Kidney epithelial cell (primary cell): ENCODE measurements at regions not wholly inside any gene's neighbourhood (a gene's known extent, or its start where the extent isn't known, plus 50 kb on each side); places are given as distances from the start of the nearest gene placed in this dataset.

Source experiments
- DNase-seq: peaks from one replicate; pipeline ENCODE4 v3.0.0-alpha.2; 2010; ENCODE audit warnings: low read depth
- H3K27me3 ChIP-seq: 2 replicates; pipeline ENCODE4 v1.6.0; 2011; ENCODE audit warnings: low read length; ENCODE audit not compliant: control insufficient read depth, insufficient read depth
- H3K36me3 ChIP-seq: 2 replicates; pipeline ENCODE4 v1.5.1; 2011; ENCODE audit warnings: low read length; ENCODE audit not compliant: control insufficient read depth, insufficient read depth
- H3K4me3 ChIP-seq: 2 replicates; pipeline ENCODE4 v1.5.1; 2011; ENCODE audit warnings: low read depth, mild to moderate bottlenecking, control low read depth, low read length
- TF ChIP-seq, protein P1 (sequence below): IDR thresholded peaks from 2 replicates; pipeline ENCODE4 v1.5.1; 2011; ENCODE audit warnings: mild to moderate bottlenecking, moderate library complexity, low read length, control low read depth, inconsistent platforms; ENCODE audit not compliant: insufficient read depth, poor library complexity, severe bottlenecking

GRCh38 chr1:244945109-244945671 lies 80.8 kb upstream of the HNRNPU start:
- no peaks in the 10 kb centered on the region for H3K27me3 ChIP-seq

GRCh38 chr1:244941121-244941520 lies 76.8 kb upstream of the HNRNPU start:
- DNase-seq = no peak
- Histone ChIP-seq H3K36me3 (no peaks in the 10 kb centered on the region), H3K4me3 (no peak overlapping the region), H3K27me3 (no peaks in the 10 kb centered on the region)
- TF ChIP-seq, protein P1, sequence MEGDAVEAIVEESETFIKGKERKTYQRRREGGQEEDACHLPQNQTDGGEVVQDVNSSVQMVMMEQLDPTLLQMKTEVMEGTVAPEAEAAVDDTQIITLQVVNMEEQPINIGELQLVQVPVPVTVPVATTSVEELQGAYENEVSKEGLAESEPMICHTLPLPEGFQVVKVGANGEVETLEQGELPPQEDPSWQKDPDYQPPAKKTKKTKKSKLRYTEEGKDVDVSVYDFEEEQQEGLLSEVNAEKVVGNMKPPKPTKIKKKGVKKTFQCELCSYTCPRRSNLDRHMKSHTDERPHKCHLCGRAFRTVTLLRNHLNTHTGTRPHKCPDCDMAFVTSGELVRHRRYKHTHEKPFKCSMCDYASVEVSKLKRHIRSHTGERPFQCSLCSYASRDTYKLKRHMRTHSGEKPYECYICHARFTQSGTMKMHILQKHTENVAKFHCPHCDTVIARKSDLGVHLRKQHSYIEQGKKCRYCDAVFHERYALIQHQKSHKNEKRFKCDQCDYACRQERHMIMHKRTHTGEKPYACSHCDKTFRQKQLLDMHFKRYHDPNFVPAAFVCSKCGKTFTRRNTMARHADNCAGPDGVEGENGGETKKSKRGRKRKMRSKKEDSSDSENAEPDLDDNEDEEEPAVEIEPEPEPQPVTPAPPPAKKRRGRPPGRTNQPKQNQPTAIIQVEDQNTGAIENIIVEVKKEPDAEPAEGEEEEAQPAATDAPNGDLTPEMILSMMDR = no peak

More at GRCh38 chr1:244945109-244945671, 80.8 kb upstream of the HNRNPU start:
- no peaks in the 10 kb centered on the region for H3K36me3 ChIP-seq
- no peak for DNase-seq
- TF ChIP-seq, protein P1 = no peak
- no peak overlapping the region for H3K4me3 ChIP-seq

DNA sequence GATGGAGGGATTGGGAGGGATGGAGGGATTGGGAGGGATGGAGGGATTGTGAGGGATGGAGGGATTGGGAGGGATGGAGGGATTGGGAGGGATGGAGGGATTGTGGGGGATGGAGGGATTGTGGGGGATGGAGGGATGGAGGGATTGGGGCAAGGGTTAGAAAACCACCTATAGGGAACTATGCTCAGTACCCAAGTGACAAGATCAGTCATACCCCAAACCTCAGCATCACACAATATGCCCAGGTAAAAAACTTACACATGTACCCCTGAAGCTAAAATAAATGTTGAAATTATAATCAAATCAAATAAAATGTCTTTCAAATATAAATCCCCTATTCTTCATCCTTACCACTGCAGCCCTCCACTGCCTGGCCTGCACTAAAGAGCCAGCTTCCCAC lies 72.8 kb upstream of the HNRNPU start:
- H3K36me3 ChIP-seq = no peaks in the 10 kb centered on the region
- H3K27me3 ChIP-seq = no peaks in the 10 kb centered on the region
- no peak overlapping the region for H3K4me3 ChIP-seq
- TF ChIP-seq, protein P1 = no peak
- DNase-seq = no peak

DNA sequence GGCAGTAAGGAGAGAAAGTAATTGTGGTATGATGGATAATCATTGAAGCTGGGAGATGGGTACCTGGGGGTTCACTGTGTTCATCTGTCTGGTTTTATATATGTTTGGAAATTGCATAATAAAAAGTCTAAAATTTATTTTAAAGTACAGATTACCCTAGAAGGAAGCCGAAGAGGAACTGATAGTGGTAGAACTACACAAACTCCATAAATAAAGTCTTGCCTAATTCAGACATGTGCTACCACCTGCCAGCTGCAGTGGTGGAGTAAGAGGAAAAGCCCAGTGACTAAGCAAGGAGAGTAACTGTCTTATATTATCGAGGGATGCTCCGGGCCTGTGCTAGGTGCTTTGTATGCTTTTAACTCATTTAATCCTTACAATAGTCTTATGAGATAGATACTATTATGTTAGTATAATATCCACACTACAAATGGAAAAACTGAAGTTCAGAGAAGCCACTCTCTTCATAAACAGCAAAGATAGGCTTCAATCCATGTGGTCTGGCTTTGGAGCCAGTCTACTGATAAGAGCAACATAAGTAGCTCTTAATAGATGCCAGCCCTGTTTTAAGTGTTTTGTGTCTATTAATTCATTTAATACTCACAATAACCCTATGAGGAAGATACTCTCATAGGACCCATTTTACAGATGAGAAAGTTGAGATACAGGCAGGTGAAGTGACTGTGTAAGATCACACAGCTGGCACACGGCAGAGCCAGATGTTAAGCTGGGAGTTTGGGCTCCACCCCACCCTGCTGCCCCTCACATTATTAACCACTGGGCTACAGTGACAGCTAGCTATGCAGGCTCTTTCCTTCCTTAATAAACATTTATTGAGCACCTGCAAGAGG lies 56.8 kb upstream of the HNRNPU start:
- DNase-seq = no peak
- TF ChIP-seq, protein P1 = no peak
- Histone ChIP-seq H3K27me3 (no peaks in the 10 kb centered on the region), H3K36me3 (no peaks in the 10 kb centered on the region), H3K4me3 (no peak overlapping the region)

DNA sequence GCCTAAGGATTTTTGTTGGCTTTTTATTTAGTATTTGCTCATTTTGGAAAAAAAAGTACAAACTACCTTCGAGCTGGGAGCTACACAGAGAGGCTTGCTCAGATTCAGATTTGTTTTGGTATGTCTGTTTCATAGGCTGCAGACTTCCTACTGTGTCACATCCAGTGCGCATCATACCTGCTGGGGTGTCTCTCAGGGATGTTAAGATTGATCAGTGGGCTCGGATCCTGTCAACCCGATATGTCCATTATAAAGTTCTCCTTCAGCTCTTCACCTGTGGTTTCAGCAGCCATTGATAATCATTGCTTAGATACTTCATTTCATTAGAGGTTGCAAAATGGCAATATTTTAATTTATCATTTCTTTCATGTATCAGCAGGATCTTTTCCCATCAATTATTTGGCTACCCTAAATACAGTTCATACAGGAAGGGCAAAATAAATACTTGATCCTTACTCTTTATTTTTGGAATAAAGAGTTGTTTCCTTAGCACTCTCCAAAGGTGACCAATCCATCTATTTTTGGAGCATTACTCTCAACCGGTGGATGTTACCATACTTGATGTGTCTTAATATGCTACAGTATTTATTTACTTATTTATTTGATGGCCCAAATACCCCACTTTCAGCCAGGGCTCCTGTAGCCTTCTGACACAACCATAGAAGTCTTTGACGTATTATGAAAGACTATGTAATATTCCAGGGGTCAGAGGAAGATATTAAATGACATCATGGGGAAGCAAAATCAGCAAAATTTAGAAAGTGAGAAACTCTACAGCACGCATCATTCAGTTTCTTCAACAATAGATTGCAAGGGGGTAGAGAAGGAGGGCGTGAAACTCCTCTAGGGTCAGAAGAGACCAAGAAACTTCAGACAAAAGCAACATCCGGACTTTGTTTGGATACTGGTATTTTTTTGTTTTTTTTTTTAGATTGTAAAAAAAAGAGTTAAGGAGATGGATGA lies 55.3 kb upstream of the HNRNPU start:
- H3K4me3 ChIP-seq = no peak overlapping the region
- H3K36me3 ChIP-seq = no peaks in the 10 kb centered on the region
- TF ChIP-seq, protein P1 = no peak

More for the DNA sequence above, 55.3 kb upstream of the HNRNPU start:
- no peaks in the 10 kb centered on the region for H3K27me3 ChIP-seq
- no peak for DNase-seq
